KMS-11 (cell line): ENCODE measurements at regions not wholly inside any gene's neighbourhood (a gene's known extent, or its start where the extent isn't known, plus 50 kb on each side); places are given as distances from the start of the nearest gene placed in this dataset.
A peak's percentile ranks its signal among the peaks of the same experiment; 100 is the strongest.

Source experiments
- H2AFZ ChIP-seq: fragments of 200-600 bp; sonication (generic); 2 replicates; pipeline ENCODE4 v1.6.1; 2016; ENCODE audit warnings: antibody characterized with exemption, mixed run types, low read depth
- H3K27ac ChIP-seq: fragments of 200-600 bp; sonication (generic); 2 replicates; pipeline ENCODE4 v1.6.1; 2016; ENCODE audit warnings: mild to moderate bottlenecking, mixed run types
- H3K27me3 ChIP-seq: fragments of 200-600 bp; sonication (generic); 2 replicates; pipeline ENCODE4 v1.6.1; 2017; ENCODE audit warnings: mild to moderate bottlenecking, low read depth, mixed run types, moderate library complexity; ENCODE audit not compliant: insufficient read depth
- H3K36me3 ChIP-seq: fragments of 200-600 bp; sonication (generic); 2 replicates; pipeline ENCODE4 v1.6.1; 2017; ENCODE audit warnings: mild to moderate bottlenecking, mixed run types; ENCODE audit not compliant: insufficient read depth
- H3K4me1 ChIP-seq: fragments of 200-600 bp; sonication (generic); 2 replicates; pipeline ENCODE4 v1.6.1; 2016; ENCODE audit warnings: mild to moderate bottlenecking, low read depth, mixed run types; ENCODE audit not compliant: poor library complexity, severe bottlenecking
- H3K4me2 ChIP-seq: fragments of 200-600 bp; sonication (generic); 2 replicates; pipeline ENCODE4 v1.7.0; 2016; ENCODE audit warnings: mild to moderate bottlenecking, mixed run types
- H3K4me3 ChIP-seq: fragments of 200-600 bp; sonication (generic); IDR thresholded peaks from 2 replicates; pipeline ENCODE4 v1.6.1; 2017; ENCODE audit warnings: low read depth, low read length, mixed read lengths; ENCODE audit not compliant: insufficient read depth
- H3K79me2 ChIP-seq: fragments of 200-600 bp; sonication (generic); 2 replicates; pipeline ENCODE4 v1.6.1; 2016; ENCODE audit warnings: low read depth, mixed run types; ENCODE audit not compliant: insufficient read depth
- H3K9ac ChIP-seq: fragments of 200-600 bp; sonication (generic); 2 replicates; pipeline ENCODE4 v1.6.1; 2016; ENCODE audit warnings: mild to moderate bottlenecking, mixed run types
- H4K20me1 ChIP-seq: fragments of 200-600 bp; sonication (generic); 2 replicates; pipeline ENCODE4 v1.6.1; 2016; ENCODE audit warnings: mild to moderate bottlenecking, mixed run types; ENCODE audit not compliant: insufficient read depth
- TF ChIP-seq, protein P1 (sequence below): fragments of 200-600 bp; sonication (generic); conservative IDR thresholded peaks from 2 replicates; pipeline ENCODE4 v1.6.1; 2017; ENCODE audit warnings: low read depth, mild to moderate bottlenecking, antibody characterized with exemption, low read length, moderate library complexity, mixed read lengths

DNA sequence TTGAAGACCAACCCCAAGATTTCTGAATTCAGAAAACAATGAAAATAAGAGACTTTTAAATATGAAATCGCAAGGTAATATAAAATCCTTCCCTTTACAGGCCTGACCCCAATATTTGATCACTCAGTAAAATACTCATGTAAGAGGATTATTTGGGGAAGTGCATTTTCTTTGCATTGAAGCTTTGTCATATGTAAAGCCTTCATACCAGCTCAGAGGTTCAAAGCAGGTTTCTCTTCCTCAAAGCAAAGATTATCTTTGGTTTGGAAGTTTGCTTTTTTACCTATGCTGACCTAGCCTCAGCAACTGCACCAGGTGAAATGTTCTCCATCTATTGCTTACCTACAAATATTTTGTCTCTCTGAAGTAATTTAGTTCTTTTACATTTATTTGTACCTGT is 106.5 kb upstream of the PARP8 start:
- Histone ChIP-seq H3K27me3 (no peaks in the 10 kb centered on the region), H3K36me3 (no peaks in the 10 kb centered on the region), H3K27ac (no peak overlapping the region), H3K4me1 (peaks cover 16% of the 10 kb centered on the region), H3K4me3 (no peak overlapping the region), H4K20me1 (no peaks in the 10 kb centered on the region), H3K4me2 (no peak overlapping the region), H3K79me2 (no peaks in the 10 kb centered on the region), H2AFZ (no peak overlapping the region), H3K9ac (no peak overlapping the region)
- TF ChIP-seq, protein P1, sequence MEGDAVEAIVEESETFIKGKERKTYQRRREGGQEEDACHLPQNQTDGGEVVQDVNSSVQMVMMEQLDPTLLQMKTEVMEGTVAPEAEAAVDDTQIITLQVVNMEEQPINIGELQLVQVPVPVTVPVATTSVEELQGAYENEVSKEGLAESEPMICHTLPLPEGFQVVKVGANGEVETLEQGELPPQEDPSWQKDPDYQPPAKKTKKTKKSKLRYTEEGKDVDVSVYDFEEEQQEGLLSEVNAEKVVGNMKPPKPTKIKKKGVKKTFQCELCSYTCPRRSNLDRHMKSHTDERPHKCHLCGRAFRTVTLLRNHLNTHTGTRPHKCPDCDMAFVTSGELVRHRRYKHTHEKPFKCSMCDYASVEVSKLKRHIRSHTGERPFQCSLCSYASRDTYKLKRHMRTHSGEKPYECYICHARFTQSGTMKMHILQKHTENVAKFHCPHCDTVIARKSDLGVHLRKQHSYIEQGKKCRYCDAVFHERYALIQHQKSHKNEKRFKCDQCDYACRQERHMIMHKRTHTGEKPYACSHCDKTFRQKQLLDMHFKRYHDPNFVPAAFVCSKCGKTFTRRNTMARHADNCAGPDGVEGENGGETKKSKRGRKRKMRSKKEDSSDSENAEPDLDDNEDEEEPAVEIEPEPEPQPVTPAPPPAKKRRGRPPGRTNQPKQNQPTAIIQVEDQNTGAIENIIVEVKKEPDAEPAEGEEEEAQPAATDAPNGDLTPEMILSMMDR: no peak

GRCh38 chr5:50562694-50563093 is 103.7 kb upstream of the PARP8 start:
- Histone ChIP-seq H3K27me3 (no peaks in the 10 kb centered on the region), H4K20me1 (no peaks in the 10 kb centered on the region), H3K4me2 (no peak overlapping the region), H3K79me2 (no peaks in the 10 kb centered on the region), H3K36me3 (no peaks in the 10 kb centered on the region), H3K9ac (no peak overlapping the region), H2AFZ (no peak overlapping the region), H3K4me3 (no peak overlapping the region), H3K27ac (no peak overlapping the region), H3K4me1 (peaks cover 26% of the 10 kb centered on the region)
- TF ChIP-seq, protein P1: no peak

GRCh38 chr5:50564079-50564478 is 102.4 kb upstream of the PARP8 start:
- no peaks in the 10 kb centered on the region for H3K36me3 ChIP-seq
- no peaks in the 10 kb centered on the region for H3K79me2 ChIP-seq
- peak overlapping the region; percentile 69 for H3K27ac ChIP-seq
- peak overlapping the region; percentile 62 for H2AFZ ChIP-seq
- no peaks in the 10 kb centered on the region for H4K20me1 ChIP-seq
- H3K4me2 ChIP-seq: peak overlapping the region; percentile 46
- no peak overlapping the region for H3K4me3 ChIP-seq
- H3K9ac ChIP-seq: 0 out of 2 replicates have a peak overlapping the region, but pooled peaks have one; percentile 6
- TF ChIP-seq, protein P1: no peak
- peaks cover 26% of the 10 kb centered on the region for H3K4me1 ChIP-seq
- H3K27me3 ChIP-seq: no peaks in the 10 kb centered on the region

DNA sequence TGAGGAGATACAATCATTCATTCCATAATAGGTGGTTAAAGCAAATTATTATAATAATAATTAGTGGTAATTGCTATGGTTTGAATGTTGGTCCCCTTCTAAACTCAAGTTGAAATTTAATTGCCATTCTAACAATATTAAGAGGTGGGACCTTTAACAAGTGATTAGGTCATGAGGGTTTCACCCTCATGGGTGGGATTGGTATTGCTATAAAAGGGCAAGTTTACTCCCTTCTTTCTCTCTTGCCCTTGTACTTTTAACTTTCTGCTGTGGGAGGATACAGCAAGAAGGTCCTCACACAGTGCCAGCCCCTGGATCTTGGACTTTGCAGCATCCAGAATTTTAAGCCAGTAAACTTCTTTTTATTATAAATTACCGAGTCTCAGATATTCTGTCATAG is 101.9 kb upstream of the PARP8 start:
- Histone ChIP-seq H3K27ac (peak overlapping the region; percentile 69), H2AFZ (peak overlapping the region; percentile 62; the same call in 1 of the 2 replicates)

More for the DNA sequence above, 101.9 kb upstream of the PARP8 start:
- Histone ChIP-seq H3K27me3 (no peaks in the 10 kb centered on the region), H3K4me2 (peak overlapping the region; percentile 46), H3K4me3 (no peak overlapping the region), H3K4me1 (peaks cover 26% of the 10 kb centered on the region), H4K20me1 (no peaks in the 10 kb centered on the region), H3K79me2 (no peaks in the 10 kb centered on the region), H3K36me3 (no peaks in the 10 kb centered on the region), H3K9ac (0 out of 2 replicates have a peak overlapping the region, but pooled peaks have one; percentile 6)
- TF ChIP-seq, protein P1: no peak
